SK-N-SH (cell line): ENCODE measurements at regions not wholly inside any gene's neighbourhood (a gene's known extent, or its start where the extent isn't known, plus 50 kb on each side); places are given as distances from the start of the nearest gene placed in this dataset.

Experiments used
- CTCF ChIA-PET: fragments of 300-600, 350-600 bp; formaldehyde crosslinking; extraction: SDS; loops from one replicate; lab custom pipeline; 2021; lab: Yijun Ruan, JAX
- POLR2A ChIA-PET: fragments of 350-600 bp; sonication (Branson Sonifier 250); formaldehyde crosslinking; extraction: SDS; loops from one replicate; lab custom pipeline; 2020; ENCODE audit warnings: antibody characterized with exemption, inconsistent platforms; lab: Yijun Ruan, JAX
- DNase-seq: peaks from one replicate; pipeline ENCODE4 v3.0.0; 2012
- H2AFZ ChIP-seq: fragments of 200-600 bp; sonication (generic); 2 replicates; pipeline ENCODE4 v1.8.1; 2016; ENCODE audit warnings: antibody characterized with exemption, mild to moderate bottlenecking, low read depth
- H3F3A ChIP-seq: fragments of 200-600 bp; sonication (generic); replicated peaks from 2 replicates; pipeline ENCODE3; 2016; ENCODE audit warnings: antibody characterized with exemption, mild to moderate bottlenecking; ENCODE audit not compliant: insufficient read depth
- H3K27ac ChIP-seq, 2 experiments: fragments of 200-500 bp in 1 of 2; fragments of 200-600 bp in 1 of 2; sonication (Bioruptor generic) in 1 of 2; sonication (generic), shearing (Covaris generic) in 1 of 2; 2 replicates each; pipeline versions ENCODE4 v1.5.1 to v1.6.1; 2014 to 2016; ENCODE audit warnings: low read depth in 2 of 2, inconsistent platforms in 1 of 2, low read length in 1 of 2, mild to moderate bottlenecking in 1 of 2, mixed read lengths in 1 of 2
- H3K27me3 ChIP-seq: fragments of 200-600 bp; sonication (generic), shearing (Covaris generic); 2 replicates; pipeline ENCODE4 v1.6.1; 2016; ENCODE audit warnings: mixed run types; ENCODE audit not compliant: insufficient read depth
- H3K36me3 ChIP-seq, 2 experiments: fragments of 200-500 bp in 1 of 2; fragments of 200-600 bp in 1 of 2; sonication (Bioruptor generic) in 1 of 2; sonication (generic) in 1 of 2; replicated peaks in 1 of 2; 2 replicates each; pipeline versions ENCODE3 to v1.5.1; 2014 to 2016; ENCODE audit warnings: low read length in 1 of 2, mild to moderate bottlenecking in 1 of 2; ENCODE audit not compliant: insufficient read depth in 2 of 2, control insufficient read depth in 1 of 2
- H3K4me1 ChIP-seq, 2 experiments: fragments of 200-500 bp in 1 of 2; fragments of 200-600 bp in 1 of 2; sonication (Bioruptor generic) in 1 of 2; sonication (generic), shearing (Covaris generic) in 1 of 2; 2 replicates each; pipeline versions ENCODE4 v1.5.1 to v1.6.1; 2014 to 2016; ENCODE audit warnings: low read depth in 1 of 2, low read length in 1 of 2, mixed run types in 1 of 2; ENCODE audit not compliant: insufficient read depth in 2 of 2, control insufficient read depth in 1 of 2
- H3K4me2 ChIP-seq: fragments of 200-600 bp; sonication (generic), shearing (Covaris generic); 2 replicates; pipeline ENCODE4 v1.6.1; 2017; ENCODE audit warnings: mixed run types
- H3K4me3 ChIP-seq, 2 experiments: fragments of 200-500 bp in 1 of 2; fragments of 200-600 bp in 1 of 2; sonication (Bioruptor generic) in 1 of 2; sonication (generic), shearing (Covaris generic) in 1 of 2; 2 replicates each; pipeline versions ENCODE4 v1.5.1 to v1.8.1; 2014 to 2016; ENCODE audit warnings: low read depth in 2 of 2, inconsistent platforms in 1 of 2, low read length in 1 of 2, mild to moderate bottlenecking in 1 of 2, mixed read lengths in 1 of 2, moderate library complexity in 1 of 2
- H3K79me2 ChIP-seq: fragments of 200-600 bp; sonication (generic); 2 replicates; pipeline ENCODE4 v1.8.1; 2017; ENCODE audit warnings: mild to moderate bottlenecking; ENCODE audit not compliant: insufficient read depth
- H3K9ac ChIP-seq: fragments of 200-600 bp; sonication (generic); 2 replicates; pipeline ENCODE4 v1.6.1; 2017; ENCODE audit warnings: mixed run types
- H3K9me2 ChIP-seq: fragments of 200-600 bp; sonication (generic); 2 replicates; pipeline ENCODE4 v1.6.1; 2017; ENCODE audit warnings: mixed run types
- H3K9me3 ChIP-seq: fragments of 200-600 bp; sonication (generic); 2 replicates; pipeline ENCODE4 v1.6.1; 2017; ENCODE audit warnings: mixed run types, mild to moderate bottlenecking, moderate library complexity
- H4K20me1 ChIP-seq: fragments of 200-600 bp; sonication (generic); 2 replicates; pipeline ENCODE4 v1.6.1; 2017; ENCODE audit warnings: mild to moderate bottlenecking, mixed run types; ENCODE audit not compliant: insufficient read depth
- ELF1 ChIP-seq: IDR thresholded peaks from 2 replicates; pipeline ENCODE4 v1.4.0; 2012
- FOXJ3 ChIP-seq: sonication (generic); formaldehyde crosslinking; IDR thresholded peaks from 2 replicates; pipeline ENCODE4 v1.5.1; 2020; ENCODE audit warnings: mild to moderate bottlenecking, missing genetic modification reagents
- FOXM1 ChIP-seq: IDR thresholded peaks from 2 replicates; pipeline ENCODE4 v1.4.0; 2012; ENCODE audit warnings: low read depth, mild to moderate bottlenecking
- IRF3 ChIP-seq: fragments of 150-350 bp; IDR thresholded peaks from 2 replicates; pipeline ENCODE4 v1.6.1; 2016; ENCODE audit warnings: mild to moderate bottlenecking, low read depth, low read length
- JUND ChIP-seq: IDR thresholded peaks from 2 replicates; pipeline ENCODE4 v1.4.0; 2012
- MAX ChIP-seq: IDR thresholded peaks from 2 replicates; pipeline ENCODE4 v1.4.0; 2012; ENCODE audit warnings: low read depth
- MXI1 ChIP-seq: IDR thresholded peaks from 2 replicates; pipeline ENCODE4 v1.6.1; 2012; ENCODE audit warnings: mild to moderate bottlenecking, low read depth, low read length, improper control_type of control experiment
- NRF1 ChIP-seq: IDR thresholded peaks from 2 replicates; pipeline ENCODE4 v1.6.1; 2012; ENCODE audit warnings: low read depth, mild to moderate bottlenecking, low read length
- PBX3 ChIP-seq: IDR thresholded peaks from 2 replicates; pipeline ENCODE4; 2012
- RFX5 ChIP-seq: IDR thresholded peaks from 2 replicates; pipeline ENCODE4 v1.6.1; 2012; ENCODE audit warnings: mild to moderate bottlenecking, improper control_type of control experiment, low read length
- SIN3A ChIP-seq: IDR thresholded peaks from 2 replicates; pipeline ENCODE4 v1.6.1; 2012; ENCODE audit warnings: low read depth, mild to moderate bottlenecking, low read length, moderate library complexity, borderline replicate concordance
- SMC3 ChIP-seq: IDR thresholded peaks from 2 replicates; pipeline ENCODE4 v1.6.1; 2012; ENCODE audit warnings: low read depth, low read length, improper control_type of control experiment
- TAF1 ChIP-seq: IDR thresholded peaks from 2 replicates; pipeline ENCODE4 v1.6.1; 2012; ENCODE audit warnings: low read depth, mild to moderate bottlenecking, low read length, moderate library complexity, borderline replicate concordance
- TCF12 ChIP-seq: IDR thresholded peaks from 2 replicates; pipeline ENCODE4 v1.4.0; 2012
- USF1 ChIP-seq: IDR thresholded peaks from 2 replicates; pipeline ENCODE4 v1.4.0; 2012; ENCODE audit warnings: low read depth, borderline replicate concordance
- USF2 ChIP-seq: fragments of 150-350 bp; IDR thresholded peaks from 2 replicates; pipeline ENCODE4 v1.6.1; 2017; ENCODE audit warnings: antibody characterized with exemption, low read length, low read depth, borderline replicate concordance
- YY1 ChIP-seq: IDR thresholded peaks from 2 replicates; pipeline ENCODE4 v1.4.0; 2012; ENCODE audit warnings: low read depth, mild to moderate bottlenecking
- WGBS: methylation state at CpG from one replicate; pipeline ENCODE4 v1.1.6; 2017; ENCODE audit warnings: low lambda C conversion rate; 5-methylcytosine and 5-hydroxymethylcytosine counted together

GRCh38 chr6:139550361-139550760, 175.9 kb upstream of the CITED2 start:
- H3F3A ChIP-seq: peaks cover 4% of the 10 kb centered on the region
- H3K79me2 ChIP-seq: no peaks in the 10 kb centered on the region
- H3K9me3 ChIP-seq: no peaks in the 10 kb centered on the region
- H2AFZ ChIP-seq: no peak overlapping the region
- no peak overlapping the region for H3K4me2 ChIP-seq
- WGBS: 76% methylated on average over 3 of the region's 3 CpGs
- H3K36me3 ChIP-seq: no peaks in the 10 kb centered on the region
- H3K27ac ChIP-seq: no peak overlapping the region
- no peaks in the 10 kb centered on the region for H3K27me3 ChIP-seq
- H3K4me1 ChIP-seq: peaks cover 0 to 26% of the 10 kb centered on the region in 2 experiments; a peak in 2 of 4 replicates
- CTCF ChIA-PET: no interaction called here
- H3K9ac ChIP-seq: no peak overlapping the region
- no peak for DNase-seq
- no peak overlapping the region for H3K4me3 ChIP-seq
- POLR2A ChIA-PET: no interaction called here
- H3K9me2 ChIP-seq: no peaks in the 10 kb centered on the region
- H4K20me1 ChIP-seq: no peaks in the 10 kb centered on the region
- TF ChIP-seq USF2: no peak
- no peak for TF ChIP-seq RFX5
- TF ChIP-seq TAF1: no peak
- TF ChIP-seq JUND: no peak
- TF ChIP-seq ELF1: no peak
- TF ChIP-seq SMC3: no peak
- TF ChIP-seq USF1: no peak
- no peak for TF ChIP-seq FOXJ3 (CRISPR knock-in tag)
- no peak for TF ChIP-seq IRF3
- TF ChIP-seq NRF1: no peak

GRCh38 chr6:139549561-139550070, 175.2 kb upstream of the CITED2 start:
- no peaks in the 10 kb centered on the region for H3K79me2 ChIP-seq
- ChIA-PET POLR2A (no interaction called here), CTCF (no interaction called here)
- H3K9me2 ChIP-seq: no peaks in the 10 kb centered on the region
- DNase-seq: no peak
- no peak overlapping the region for H3K4me3 ChIP-seq
- peaks cover 0 to 33% of the 10 kb centered on the region in 2 experiments; a peak in 2 of 4 replicates for H3K4me1 ChIP-seq
- no peak overlapping the region for H2AFZ ChIP-seq
- no peak overlapping the region for H3K27ac ChIP-seq
- H3K9me3 ChIP-seq: no peaks in the 10 kb centered on the region
- no peak overlapping the region for H3K4me2 ChIP-seq
- H3F3A ChIP-seq: peaks cover 4% of the 10 kb centered on the region
- no peaks in the 10 kb centered on the region for H3K27me3 ChIP-seq
- H3K9ac ChIP-seq: no peak overlapping the region
- WGBS: 33% methylated on average over 5 of the region's 5 CpGs
- no peaks in the 10 kb centered on the region for H3K36me3 ChIP-seq
- no peak for TF ChIP-seq PBX3
- no peak for TF ChIP-seq TCF12
- no peak for TF ChIP-seq USF1
- TF ChIP-seq FOXM1: no peak
- TF ChIP-seq YY1: no peak
- TF ChIP-seq MAX: no peak
- TF ChIP-seq SIN3A: no peak
- no peak for TF ChIP-seq MXI1
- no peak for TF ChIP-seq FOXJ3 (CRISPR knock-in tag)
- no peaks in the 10 kb centered on the region for H4K20me1 ChIP-seq
